ENCODE measurements at regions not wholly inside any gene's neighbourhood (a gene's known extent, or its start where the extent isn't known, plus 50 kb on each side); places are given as distances from the start of the nearest gene placed in this dataset.
"Not testable (repeated sequence)": the region's sequence is repeated elsewhere in the genome, so short reads cannot be mapped to it uniquely, and the experiment has no call there.

DNA sequence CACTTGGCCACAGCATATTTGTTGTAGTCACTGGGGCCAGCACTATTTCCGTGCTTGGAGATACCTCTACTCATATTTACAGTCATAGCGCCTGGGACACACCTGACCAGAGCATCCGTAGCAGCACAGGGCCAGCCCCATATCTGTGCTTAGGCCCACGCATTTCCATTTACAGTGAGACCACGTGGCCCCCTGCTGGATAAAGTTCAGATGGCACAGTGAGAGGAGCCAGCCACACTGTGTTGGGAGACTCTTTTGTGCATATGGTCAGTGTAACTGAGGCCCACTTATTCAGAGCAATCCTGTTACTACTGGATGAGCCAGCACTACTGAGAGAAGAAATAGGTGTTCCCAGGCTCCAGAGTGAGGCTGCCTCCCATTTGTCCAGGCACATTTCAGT lies 455.3 kb downstream of the REEP3 start:
- TF ChIP-seq CTCF (IDR thresholded peaks at IDR 0.05; ENCODE audit: low read length) (peak; percentile 64), EZH2 (IDR thresholded peaks at IDR 0.05; ENCODE audit: borderline replicate concordance, low read length) (no peak)
- H4K20me1 ChIP-seq (ENCODE audit: insufficient read depth, low read length): no peaks in the 10 kb centered on the region
- no peaks in the 10 kb centered on the region for H3K4me1 ChIP-seq (ENCODE audit: insufficient read depth, low read length, severe bottlenecking)
- H3K9me3 ChIP-seq (ENCODE audit: low read length): no peaks in the 10 kb centered on the region
- no peaks in the 10 kb centered on the region for H3K36me3 ChIP-seq (ENCODE audit: insufficient read depth, low read length)
- no peak overlapping the region for H3K27ac ChIP-seq (ENCODE audit: low read depth, low read length, poor library complexity, severe bottlenecking)
- no peak overlapping the region for H2AFZ ChIP-seq (ENCODE audit: low read length)
- H3K9ac ChIP-seq (ENCODE audit: low read length): no peak overlapping the region
- H3F3A ChIP-seq (ENCODE audit: insufficient read depth, low read length): no peaks in the 10 kb centered on the region
- no peaks in the 10 kb centered on the region for H3K27me3 ChIP-seq (ENCODE audit: insufficient read depth, low read length)
- no peak overlapping the region for H3K4me3 ChIP-seq (ENCODE audit: low read depth, low read length, poor library complexity, severe bottlenecking)
- H3K4me2 ChIP-seq (ENCODE audit: low read length): no peak overlapping the region
- H3K9me2 ChIP-seq (ENCODE audit: low read depth, low read length): no peaks in the 10 kb centered on the region
- no peaks in the 10 kb centered on the region for H3K79me2 ChIP-seq (ENCODE audit: insufficient read depth, low read length)

DNA sequence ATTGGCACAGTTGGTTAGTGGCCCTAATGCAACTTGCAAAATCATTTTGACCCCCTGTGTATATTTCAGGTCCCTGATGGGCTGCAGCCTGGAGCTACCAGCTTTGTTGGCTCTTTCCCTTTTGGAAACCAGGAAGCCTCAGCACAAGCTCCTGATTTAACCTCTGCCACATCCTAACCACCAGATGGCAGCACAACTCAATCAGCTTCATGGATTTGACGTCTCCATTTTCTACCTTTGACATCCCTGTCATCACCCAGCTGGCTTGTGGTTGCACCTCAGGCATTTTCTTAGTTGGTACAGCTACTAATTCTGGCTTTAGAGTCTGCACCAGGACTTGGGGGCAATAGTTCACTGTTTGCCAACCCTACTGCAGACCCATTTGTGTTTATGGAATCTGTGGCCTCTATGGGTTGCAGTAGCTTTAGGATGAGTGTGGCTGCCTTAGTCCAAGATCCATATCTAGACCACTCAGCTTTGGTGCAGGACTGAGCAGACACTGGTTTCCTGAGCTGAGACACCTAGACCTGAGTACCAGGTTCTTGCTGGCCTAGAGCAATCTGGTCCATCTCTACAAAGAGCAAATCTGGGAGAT lies 456.2 kb downstream of the REEP3 start:
- no peak overlapping the region for H2AFZ ChIP-seq (ENCODE audit: low read length)

GRCh38 chr10:63980870-63981269 lies 459.7 kb downstream of the REEP3 start:
- H3K27me3 ChIP-seq (ENCODE audit: insufficient read depth, low read length); H3K9me3 ChIP-seq (ENCODE audit: low read length); H3K4me3 ChIP-seq (ENCODE audit: low read depth, low read length, poor library complexity, severe bottlenecking); H3K79me2 ChIP-seq (ENCODE audit: insufficient read depth, low read length); H4K20me1 ChIP-seq (ENCODE audit: insufficient read depth, low read length); H3K27ac ChIP-seq (ENCODE audit: low read depth, low read length, poor library complexity, severe bottlenecking); H2AFZ ChIP-seq (ENCODE audit: low read length); H3K4me1 ChIP-seq (ENCODE audit: insufficient read depth, low read length, severe bottlenecking); H3K9ac ChIP-seq (ENCODE audit: low read length); H3F3A ChIP-seq (ENCODE audit: insufficient read depth, low read length); H3K4me2 ChIP-seq (ENCODE audit: low read length); H3K9me2 ChIP-seq (ENCODE audit: low read depth, low read length); H3K36me3 ChIP-seq (ENCODE audit: insufficient read depth, low read length): not testable (repeated sequence)

More for the DNA sequence above, 456.2 kb downstream of the REEP3 start:
- Histone ChIP-seq H3K9me3 (ENCODE audit: low read length) (no peaks in the 10 kb centered on the region), H3K4me2 (ENCODE audit: low read length) (no peak overlapping the region), H3F3A (ENCODE audit: insufficient read depth, low read length) (no peaks in the 10 kb centered on the region), H3K4me3 (ENCODE audit: low read depth, low read length, poor library complexity, severe bottlenecking) (no peak overlapping the region), H3K4me1 (ENCODE audit: insufficient read depth, low read length, severe bottlenecking) (no peaks in the 10 kb centered on the region), H3K27me3 (ENCODE audit: insufficient read depth, low read length) (no peaks in the 10 kb centered on the region), H4K20me1 (ENCODE audit: insufficient read depth, low read length) (no peaks in the 10 kb centered on the region), H3K79me2 (ENCODE audit: insufficient read depth, low read length) (no peaks in the 10 kb centered on the region), H3K9me2 (ENCODE audit: low read depth, low read length) (no peaks in the 10 kb centered on the region), H3K9ac (ENCODE audit: low read length) (no peak overlapping the region), H3K27ac (ENCODE audit: low read depth, low read length, poor library complexity, severe bottlenecking) (no peak overlapping the region), H3K36me3 (ENCODE audit: insufficient read depth, low read length) (no peaks in the 10 kb centered on the region)
- TF ChIP-seq CTCF (IDR thresholded peaks at IDR 0.05; ENCODE audit: low read length) (peak; percentile 76), EZH2 (IDR thresholded peaks at IDR 0.05; ENCODE audit: borderline replicate concordance, low read length) (no peak)

- H3K36me3 ChIP-seq (ENCODE audit: insufficient read depth, low read length); H3K4me2 ChIP-seq (ENCODE audit: low read length); H3K27ac ChIP-seq (ENCODE audit: low read depth, low read length, poor library complexity, severe bottlenecking); H3K9me3 ChIP-seq (ENCODE audit: low read length); H2AFZ ChIP-seq (ENCODE audit: low read length); H4K20me1 ChIP-seq (ENCODE audit: insufficient read depth, low read length); H3K27me3 ChIP-seq (ENCODE audit: insufficient read depth, low read length); H3K9me2 ChIP-seq (ENCODE audit: low read depth, low read length); H3K4me3 ChIP-seq (ENCODE audit: low read depth, low read length, poor library complexity, severe bottlenecking); H3K9ac ChIP-seq (ENCODE audit: low read length); H3K4me1 ChIP-seq (ENCODE audit: insufficient read depth, low read length, severe bottlenecking); H3F3A ChIP-seq (ENCODE audit: insufficient read depth, low read length); H3K79me2 ChIP-seq (ENCODE audit: insufficient read depth, low read length): not testable (repeated sequence)
Observed at GRCh38 chr10:63984061-63984460, 462.9 kb downstream of the REEP3 start.
